H9 (cell line): ENCODE measurements at regions not wholly inside any gene's neighbourhood (a gene's known extent, or its start where the extent isn't known, plus 50 kb on each side); places are given as distances from the start of the nearest gene placed in this dataset.

Experiments
- DNase-seq: peaks from one replicate; pipeline ENCODE4 v3.0.0-alpha.2; 2017
- H2AFZ ChIP-seq: one replicate; pipeline ENCODE4 v1.6.1; 2013; ENCODE audit warnings: mild to moderate bottlenecking, low read length, control low read depth, moderate library complexity
- H2AK5ac ChIP-seq: 2 replicates; pipeline ENCODE4 v1.6.1; 2013; ENCODE audit warnings: low read length, control low read depth, mixed read lengths; ENCODE audit not compliant: insufficient read length
- H2BK120ac ChIP-seq: one replicate; pipeline ENCODE4 v1.6.1; 2013; ENCODE audit warnings: low read depth, mild to moderate bottlenecking, low read length, control low read depth, inconsistent platforms; ENCODE audit not compliant: poor library complexity, severe bottlenecking
- H2BK12ac ChIP-seq: 2 replicates; pipeline ENCODE4 v1.6.1; 2013; ENCODE audit warnings: low read length, control low read depth, mixed read lengths, low read depth; ENCODE audit not compliant: insufficient read length
- H2BK15ac ChIP-seq: 2 replicates; pipeline ENCODE4 v1.6.1; 2013; ENCODE audit warnings: low read depth, low read length, control low read depth
- H2BK20ac ChIP-seq: one replicate; pipeline ENCODE4 v1.6.1; 2013; ENCODE audit warnings: low read depth, mild to moderate bottlenecking, low read length, control low read depth, inconsistent platforms; ENCODE audit not compliant: poor library complexity, severe bottlenecking
- H2BK5ac ChIP-seq: 2 replicates; pipeline ENCODE4 v1.6.1; 2013; ENCODE audit warnings: low read length, control low read depth, mixed read lengths; ENCODE audit not compliant: insufficient read length
- H3K14ac ChIP-seq: 2 replicates; pipeline ENCODE4 v1.6.1; 2013; ENCODE audit warnings: low read length, control low read depth; ENCODE audit not compliant: insufficient read depth
- H3K18ac ChIP-seq: 2 replicates; pipeline ENCODE4 v1.6.1; 2013; ENCODE audit warnings: low read depth, mild to moderate bottlenecking, mixed read lengths, low read length, control low read depth; ENCODE audit not compliant: insufficient read length
- H3K23ac ChIP-seq: 2 replicates; pipeline ENCODE4 v1.6.1; 2013; ENCODE audit warnings: low read length, control low read depth, mixed read lengths, low read depth; ENCODE audit not compliant: insufficient read length
- H3K23me2 ChIP-seq: 2 replicates; pipeline ENCODE4 v1.6.1; 2013; ENCODE audit warnings: low read depth, mild to moderate bottlenecking, mixed read lengths, low read length, control low read depth; ENCODE audit not compliant: insufficient read length, poor library complexity, severe bottlenecking
- H3K27ac ChIP-seq: 2 replicates; pipeline ENCODE4 v1.5.1; 2013; ENCODE audit warnings: low read length, control low read depth, mixed read lengths, low read depth; ENCODE audit not compliant: insufficient read length
- H3K27me3 ChIP-seq: 2 replicates; pipeline ENCODE4 v1.6.1; 2013; ENCODE audit warnings: low read length, control low read depth, inconsistent platforms; ENCODE audit not compliant: insufficient read depth
- H3K4ac ChIP-seq: 2 replicates; pipeline ENCODE4 v1.6.1; 2013; ENCODE audit warnings: low read depth, mild to moderate bottlenecking, control low read depth, inconsistent platforms, low read length, moderate library complexity
- H3K4me1 ChIP-seq: 2 replicates; pipeline ENCODE4 v1.6.1; 2013; ENCODE audit warnings: low read length, control low read depth, inconsistent platforms; ENCODE audit not compliant: insufficient read depth
- H3K4me2 ChIP-seq: 2 replicates; pipeline ENCODE4 v1.6.1; 2013; ENCODE audit warnings: low read length, control low read depth, mixed read lengths; ENCODE audit not compliant: insufficient read length, insufficient read depth
- H3K56ac ChIP-seq: 2 replicates; pipeline ENCODE4 v1.6.1; 2013; ENCODE audit warnings: low read depth, mild to moderate bottlenecking, mixed read lengths, low read length, control low read depth; ENCODE audit not compliant: insufficient read length
- H3K79me1 ChIP-seq: 2 replicates; pipeline ENCODE4 v1.6.1; 2013; ENCODE audit warnings: low read depth, mild to moderate bottlenecking, moderate library complexity, low read length, control low read depth, inconsistent platforms; ENCODE audit not compliant: insufficient read depth, poor library complexity, severe bottlenecking
- H3K79me2 ChIP-seq: 2 replicates; pipeline ENCODE4 v1.6.1; 2013; ENCODE audit warnings: low read length, control low read depth, inconsistent platforms; ENCODE audit not compliant: insufficient read depth
- H3K9ac ChIP-seq: 2 replicates; pipeline ENCODE4 v1.6.1; 2013; ENCODE audit warnings: low read length, control low read depth, mixed read lengths; ENCODE audit not compliant: insufficient read length; ENCODE audit errors: extremely low read depth
- H3K9me3 ChIP-seq: one replicate; pipeline ENCODE4 v1.6.1; 2013; ENCODE audit warnings: low read depth, low read length, inconsistent platforms; ENCODE audit not compliant: control insufficient read depth
- H3T11ph ChIP-seq: one replicate; pipeline ENCODE4 v1.6.1; 2013; ENCODE audit warnings: mild to moderate bottlenecking, low read length, control low read depth, inconsistent platforms
- H4K20me1 ChIP-seq: one replicate; pipeline ENCODE4 v1.6.1; 2013; ENCODE audit not compliant: control insufficient read depth, insufficient read length, insufficient read depth
- H4K5ac ChIP-seq: 2 replicates; pipeline ENCODE4 v1.6.1; 2013; ENCODE audit warnings: low read depth, mild to moderate bottlenecking, mixed read lengths, low read length, control low read depth; ENCODE audit not compliant: insufficient read length
- H4K8ac ChIP-seq: replicated peaks from 2 replicates; pipeline ENCODE4 v1.6.1; 2013; ENCODE audit warnings: low read length, control low read depth, mixed read lengths, low read depth; ENCODE audit not compliant: insufficient read length
- H4K91ac ChIP-seq: 2 replicates; pipeline ENCODE4 v1.6.1; 2013; ENCODE audit warnings: low read depth, mild to moderate bottlenecking, moderate library complexity, mixed read lengths, low read length, control low read depth; ENCODE audit not compliant: insufficient read length
- H3K27ac Mint-ChIP-seq, 3 experiments: 2 replicates in 2 of 3; 3 replicates in 1 of 3; pipeline ENCODE4 v1.8.0; 2020 to 2021; ENCODE audit warnings: mixed read lengths in 3 of 3, mild to moderate bottlenecking in 1 of 3, moderate library complexity in 1 of 3
- H3K27me3 Mint-ChIP-seq: 2 replicates; pipeline ENCODE4 v1.8.0; 2021; ENCODE audit warnings: low read depth, mild to moderate bottlenecking, moderate library complexity, mixed read lengths
- H3K36me3 Mint-ChIP-seq, 3 experiments: 2 replicates in 2 of 3; 3 replicates in 1 of 3; pipeline ENCODE4 v1.8.0; 2020 to 2021; ENCODE audit warnings: low read depth in 3 of 3, mixed read lengths in 3 of 3; ENCODE audit not compliant: insufficient read depth in 1 of 3
- H3K4me1 Mint-ChIP-seq, 2 experiments: 2 replicates each; pipeline ENCODE4 v1.8.0; 2020; ENCODE audit warnings: mixed read lengths in 2 of 2
- H3K4me3 Mint-ChIP-seq, 2 experiments: 2 replicates in 1 of 2; 3 replicates in 1 of 2; pipeline ENCODE4 v1.8.0; 2020 to 2021; ENCODE audit warnings: mild to moderate bottlenecking in 2 of 2, mixed read lengths in 2 of 2, moderate library complexity in 1 of 2
- H3K9me3 Mint-ChIP-seq, 2 experiments: 2 replicates in 1 of 2; 3 replicates in 1 of 2; pipeline ENCODE4 v1.8.0; 2020; ENCODE audit warnings: mild to moderate bottlenecking in 2 of 2, mixed read lengths in 2 of 2, moderate library complexity in 1 of 2
- WGBS: extraction: QIAGEN DNeasy Blood & Tissue Kit; methylation state at CpG from one replicate; pipeline ENCODE4 v1.1.7; 2013; ENCODE audit warnings: missing lambda C conversion rate, low lambda C conversion rate, mixed read lengths; ENCODE audit not compliant: insufficient read length; ENCODE audit errors: extremely low coverage; 5-methylcytosine and 5-hydroxymethylcytosine counted together
- TF ChIP-seq, protein P1 (sequence below): fragments of 200-600 bp; sonication (generic); conservative IDR thresholded peaks from 3 replicates; pipeline ENCODE4 v1.8.0; 2021; ENCODE audit warnings: antibody characterized with exemption, mild to moderate bottlenecking

DNA sequence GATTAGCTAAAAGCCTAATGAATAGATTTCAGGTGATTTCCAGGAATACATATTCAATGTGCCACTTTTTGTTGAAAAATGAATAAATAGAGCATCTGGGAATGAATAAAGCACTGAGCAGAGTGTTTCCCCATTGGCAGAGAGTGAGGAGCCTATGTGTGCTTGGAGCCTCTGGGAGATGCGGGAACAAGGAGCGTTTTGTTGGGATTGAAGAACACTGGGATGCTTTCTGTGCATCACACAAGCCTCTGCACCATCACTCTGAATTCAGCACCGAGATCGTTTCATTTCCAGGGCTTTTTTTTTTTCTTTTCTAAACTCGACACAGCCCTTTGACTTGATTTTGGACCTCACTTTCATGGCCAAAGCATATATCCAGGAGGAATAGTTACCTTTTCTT, 111.4 kb downstream of the BAMBI start:
- no peaks in the 10 kb centered on the region for H3K36me3 Mint-ChIP-seq
- H3K27ac ChIP-seq: no peak overlapping the region
- TF ChIP-seq, protein P1, sequence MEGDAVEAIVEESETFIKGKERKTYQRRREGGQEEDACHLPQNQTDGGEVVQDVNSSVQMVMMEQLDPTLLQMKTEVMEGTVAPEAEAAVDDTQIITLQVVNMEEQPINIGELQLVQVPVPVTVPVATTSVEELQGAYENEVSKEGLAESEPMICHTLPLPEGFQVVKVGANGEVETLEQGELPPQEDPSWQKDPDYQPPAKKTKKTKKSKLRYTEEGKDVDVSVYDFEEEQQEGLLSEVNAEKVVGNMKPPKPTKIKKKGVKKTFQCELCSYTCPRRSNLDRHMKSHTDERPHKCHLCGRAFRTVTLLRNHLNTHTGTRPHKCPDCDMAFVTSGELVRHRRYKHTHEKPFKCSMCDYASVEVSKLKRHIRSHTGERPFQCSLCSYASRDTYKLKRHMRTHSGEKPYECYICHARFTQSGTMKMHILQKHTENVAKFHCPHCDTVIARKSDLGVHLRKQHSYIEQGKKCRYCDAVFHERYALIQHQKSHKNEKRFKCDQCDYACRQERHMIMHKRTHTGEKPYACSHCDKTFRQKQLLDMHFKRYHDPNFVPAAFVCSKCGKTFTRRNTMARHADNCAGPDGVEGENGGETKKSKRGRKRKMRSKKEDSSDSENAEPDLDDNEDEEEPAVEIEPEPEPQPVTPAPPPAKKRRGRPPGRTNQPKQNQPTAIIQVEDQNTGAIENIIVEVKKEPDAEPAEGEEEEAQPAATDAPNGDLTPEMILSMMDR: no peak
- no peaks in the 10 kb centered on the region for H3K9me3 ChIP-seq
- H3K14ac ChIP-seq: no peak overlapping the region
- H3K56ac ChIP-seq: no peak overlapping the region
- H4K20me1 ChIP-seq: no peaks in the 10 kb centered on the region
- peaks cover 11 to 17% of the 10 kb centered on the region in 2 experiments for H3K4me1 Mint-ChIP-seq
- no peak overlapping the region for H2BK5ac ChIP-seq
- no peaks in the 10 kb centered on the region for H3K79me2 ChIP-seq
- no peak overlapping the region for H3K23ac ChIP-seq
- H2BK120ac ChIP-seq: no peak overlapping the region
- no peak overlapping the region for H3K4ac ChIP-seq
- no peak overlapping the region for H2BK12ac ChIP-seq
- H4K5ac ChIP-seq: no peak overlapping the region
- no peak overlapping the region for H3K4me3 Mint-ChIP-seq
- no peaks in the 10 kb centered on the region for H3K23me2 ChIP-seq
- no peaks in the 10 kb centered on the region; the same call in 1 of the 2 replicates for H3K4me1 ChIP-seq
- no peak overlapping the region for H3K18ac ChIP-seq
- H3K27ac Mint-ChIP-seq: no peak overlapping the region
- H4K8ac ChIP-seq: no peak overlapping the region
- H3K27me3 ChIP-seq: no peaks in the 10 kb centered on the region
- no peak overlapping the region for H3T11ph ChIP-seq
- no peak overlapping the region for H2AFZ ChIP-seq
- no peak overlapping the region for H3K4me2 ChIP-seq
- H3K79me1 ChIP-seq: no peaks in the 10 kb centered on the region
- no peak overlapping the region for H2BK15ac ChIP-seq
- no CpG with 5 or more reads among the region's 5 CpGs for WGBS
- H3K27me3 Mint-ChIP-seq: peaks cover 15% of the 10 kb centered on the region
- H2BK20ac ChIP-seq: no peak overlapping the region
- no peak overlapping the region for H2AK5ac ChIP-seq
- H3K9ac ChIP-seq: no peak overlapping the region
- H4K91ac ChIP-seq: no peak overlapping the region
- no peak for DNase-seq
- no peaks in the 10 kb centered on the region for H3K9me3 Mint-ChIP-seq
